SK-N-SH treated with all-trans-retinoic acid at 6 μM for 48 hours (cell line): ENCODE measurements at regions not wholly inside any gene's neighbourhood (a gene's known extent, or its start where the extent isn't known, plus 50 kb on each side); places are given as distances from the start of the nearest gene placed in this dataset.

Experiments
- ARNTL ChIP-seq: fragments of 450-650 bp; formaldehyde crosslinking; IDR thresholded peaks from 2 replicates; pipeline ENCODE4 v1.5.0; 2020; ENCODE audit warnings: low read depth, mild to moderate bottlenecking, moderate library complexity, borderline replicate concordance
- ISL1 ChIP-seq: fragments of 250-450 bp; sonication (Bioruptor Pico); IDR thresholded peaks from 2 replicates; pipeline ENCODE4 v2.1.2; 2022; ENCODE audit warnings: mild to moderate bottlenecking, moderate library complexity
- PPARA ChIP-seq: fragments of 250-450 bp; sonication (Bioruptor Pico); IDR thresholded peaks from 2 replicates; pipeline ENCODE4 v1.5.0; 2020; ENCODE audit warnings: mild to moderate bottlenecking, borderline replicate concordance
- TOX ChIP-seq: fragments of 250-450 bp; sonication (Bioruptor Pico); IDR thresholded peaks from 2 replicates; pipeline ENCODE4 v1.8.0; 2021; ENCODE audit warnings: mild to moderate bottlenecking, moderate library complexity, borderline replicate concordance
- ZFP30 ChIP-seq: fragments of 450-650 bp; formaldehyde crosslinking; IDR thresholded peaks from 2 replicates; pipeline ENCODE4 v1.5.0; 2022; ENCODE audit warnings: mild to moderate bottlenecking, moderate library complexity
- ZNF70 ChIP-seq: fragments of 450-650 bp; formaldehyde crosslinking; IDR thresholded peaks from 2 replicates; pipeline ENCODE4 v1.5.0; 2020; ENCODE audit warnings: mild to moderate bottlenecking, moderate library complexity
- ZNF8 ChIP-seq: fragments of 450-650 bp; formaldehyde crosslinking; IDR thresholded peaks from 2 replicates; pipeline ENCODE4 v1.5.0; 2020; ENCODE audit warnings: mild to moderate bottlenecking, moderate library complexity
- TF ChIP-seq, protein P1 (sequence below): fragments of 250-450 bp; sonication (Bioruptor Pico); IDR thresholded peaks from 2 replicates; pipeline ENCODE4 v1.8.0; 2020; ENCODE audit warnings: mild to moderate bottlenecking, moderate library complexity, borderline replicate concordance
- TF ChIP-seq, protein P2 (sequence below): fragments of 250-450 bp; sonication (Bioruptor Pico); IDR thresholded peaks from 2 replicates; pipeline ENCODE4 v1.8.0; 2021; ENCODE audit warnings: low read depth, mild to moderate bottlenecking, moderate library complexity, borderline replicate concordance
- TF ChIP-seq, protein P3 (sequence below): fragments of 250-450 bp; sonication (Bioruptor Pico); IDR thresholded peaks from 2 replicates; pipeline ENCODE4 v1.5.1; 2020; ENCODE audit warnings: low read depth, mild to moderate bottlenecking, moderate library complexity

DNA sequence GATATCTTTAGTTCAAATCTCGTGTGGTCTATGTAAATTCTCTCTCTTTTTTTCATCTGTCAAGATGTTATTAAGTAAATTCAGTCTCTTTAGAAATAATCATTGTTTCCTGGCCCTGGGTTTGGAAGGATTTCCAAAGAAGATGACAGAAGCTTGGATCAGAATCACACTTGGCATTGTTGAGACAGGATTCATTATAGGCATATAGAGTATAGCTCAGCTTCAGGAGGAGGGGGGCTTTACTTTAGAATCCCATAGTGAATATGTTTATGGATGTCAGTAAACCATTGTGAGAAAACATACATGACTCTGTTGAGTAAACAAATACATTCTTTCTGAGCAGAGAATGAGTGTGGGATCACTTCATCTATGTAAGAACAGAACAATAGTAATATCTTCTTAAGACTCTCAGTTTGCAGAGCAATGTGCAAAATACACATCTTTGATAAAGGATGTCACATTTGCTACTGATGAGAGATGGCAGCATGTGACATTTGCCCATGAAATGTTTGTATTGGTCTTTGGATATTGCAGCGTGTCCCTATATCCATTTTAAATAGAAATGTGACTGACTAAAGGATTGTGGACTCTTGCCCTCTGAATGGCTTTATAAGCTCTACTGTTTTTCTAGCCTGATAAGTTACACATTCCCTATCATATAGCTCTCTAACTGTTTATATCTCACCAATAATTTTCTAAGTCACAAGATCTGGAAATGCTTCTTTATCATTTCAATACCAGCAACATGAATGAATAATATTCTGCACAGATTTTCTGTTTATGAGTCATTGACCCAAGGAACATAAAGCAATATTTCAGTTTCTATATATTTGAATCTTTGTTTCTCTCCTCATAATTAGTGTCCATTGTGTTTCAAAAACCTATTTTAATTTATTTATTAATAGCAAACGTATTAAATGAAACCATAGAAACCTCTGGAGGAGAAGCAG is 95.6 kb upstream of the THRB start:
- TF ChIP-seq TOX (CRISPR knock-in tag) (no peak), ARNTL (no peak), PPARA (CRISPR knock-in tag) (no peak), ISL1 (CRISPR knock-in tag) (no peak), ZFP30 (CRISPR knock-in tag) (no peak), ZNF70 (CRISPR knock-in tag) (no peak), ZNF8 (CRISPR knock-in tag) (no peak)
- TF ChIP-seq, protein P1, sequence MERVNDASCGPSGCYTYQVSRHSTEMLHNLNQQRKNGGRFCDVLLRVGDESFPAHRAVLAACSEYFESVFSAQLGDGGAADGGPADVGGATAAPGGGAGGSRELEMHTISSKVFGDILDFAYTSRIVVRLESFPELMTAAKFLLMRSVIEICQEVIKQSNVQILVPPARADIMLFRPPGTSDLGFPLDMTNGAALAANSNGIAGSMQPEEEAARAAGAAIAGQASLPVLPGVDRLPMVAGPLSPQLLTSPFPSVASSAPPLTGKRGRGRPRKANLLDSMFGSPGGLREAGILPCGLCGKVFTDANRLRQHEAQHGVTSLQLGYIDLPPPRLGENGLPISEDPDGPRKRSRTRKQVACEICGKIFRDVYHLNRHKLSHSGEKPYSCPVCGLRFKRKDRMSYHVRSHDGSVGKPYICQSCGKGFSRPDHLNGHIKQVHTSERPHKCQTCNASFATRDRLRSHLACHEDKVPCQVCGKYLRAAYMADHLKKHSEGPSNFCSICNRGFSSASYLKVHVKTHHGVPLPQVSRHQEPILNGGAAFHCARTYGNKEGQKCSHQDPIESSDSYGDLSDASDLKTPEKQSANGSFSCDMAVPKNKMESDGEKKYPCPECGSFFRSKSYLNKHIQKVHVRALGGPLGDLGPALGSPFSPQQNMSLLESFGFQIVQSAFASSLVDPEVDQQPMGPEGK: no peak
- TF ChIP-seq, protein P2, sequence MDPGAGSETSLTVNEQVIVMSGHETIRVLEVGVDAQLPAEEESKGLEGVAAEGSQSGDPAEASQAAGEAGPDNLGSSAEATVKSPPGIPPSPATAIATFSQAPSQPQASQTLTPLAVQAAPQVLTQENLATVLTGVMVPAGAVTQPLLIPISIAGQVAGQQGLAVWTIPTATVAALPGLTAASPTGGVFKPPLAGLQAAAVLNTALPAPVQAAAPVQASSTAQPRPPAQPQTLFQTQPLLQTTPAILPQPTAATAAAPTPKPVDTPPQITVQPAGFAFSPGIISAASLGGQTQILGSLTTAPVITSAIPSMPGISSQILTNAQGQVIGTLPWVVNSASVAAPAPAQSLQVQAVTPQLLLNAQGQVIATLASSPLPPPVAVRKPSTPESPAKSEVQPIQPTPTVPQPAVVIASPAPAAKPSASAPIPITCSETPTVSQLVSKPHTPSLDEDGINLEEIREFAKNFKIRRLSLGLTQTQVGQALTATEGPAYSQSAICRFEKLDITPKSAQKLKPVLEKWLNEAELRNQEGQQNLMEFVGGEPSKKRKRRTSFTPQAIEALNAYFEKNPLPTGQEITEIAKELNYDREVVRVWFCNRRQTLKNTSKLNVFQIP (CRISPR knock-in tag): no peak
- TF ChIP-seq, protein P3, sequence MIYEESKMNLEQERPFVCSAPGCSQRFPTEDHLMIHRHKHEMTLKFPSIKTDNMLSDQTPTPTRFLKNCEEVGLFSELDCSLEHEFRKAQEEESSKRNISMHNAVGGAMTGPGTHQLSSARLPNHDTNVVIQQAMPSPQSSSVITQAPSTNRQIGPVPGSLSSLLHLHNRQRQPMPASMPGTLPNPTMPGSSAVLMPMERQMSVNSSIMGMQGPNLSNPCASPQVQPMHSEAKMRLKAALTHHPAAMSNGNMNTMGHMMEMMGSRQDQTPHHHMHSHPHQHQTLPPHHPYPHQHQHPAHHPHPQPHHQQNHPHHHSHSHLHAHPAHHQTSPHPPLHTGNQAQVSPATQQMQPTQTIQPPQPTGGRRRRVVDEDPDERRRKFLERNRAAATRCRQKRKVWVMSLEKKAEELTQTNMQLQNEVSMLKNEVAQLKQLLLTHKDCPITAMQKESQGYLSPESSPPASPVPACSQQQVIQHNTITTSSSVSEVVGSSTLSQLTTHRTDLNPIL (CRISPR knock-in tag): no peak
